ENCODE measurements at regions not wholly inside any gene's neighbourhood (a gene's known extent, or its start where the extent isn't known, plus 50 kb on each side); places are given as distances from the start of the nearest gene placed in this dataset.

DNA sequence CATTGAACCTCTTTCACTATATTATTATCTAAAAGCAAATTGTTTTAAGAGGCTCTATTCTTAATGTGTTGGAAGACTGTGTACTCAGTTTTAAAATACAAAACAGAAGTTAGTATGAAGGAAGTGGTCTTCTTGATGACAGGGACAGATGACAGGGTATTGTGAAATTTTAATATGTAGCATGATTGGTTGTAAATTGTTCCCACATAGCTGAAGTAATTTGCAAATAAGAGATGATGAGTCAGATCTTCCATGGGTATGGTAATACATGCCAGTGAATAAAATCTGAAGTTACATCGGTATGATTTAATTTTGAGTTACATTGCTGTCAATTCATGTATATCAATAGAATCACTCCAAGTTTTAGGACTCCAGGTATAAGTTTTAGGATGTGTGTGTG, 454.8 kb downstream of the AEBP2 start:
- H3K9me3 ChIP-seq, result peaks cover 0 to 3% (median 0%) of the 10 kb centered on the region in 11 donors
- H3K27ac ChIP-seq, result no peak overlapping the region
- TF ChIP-seq, protein P1, sequence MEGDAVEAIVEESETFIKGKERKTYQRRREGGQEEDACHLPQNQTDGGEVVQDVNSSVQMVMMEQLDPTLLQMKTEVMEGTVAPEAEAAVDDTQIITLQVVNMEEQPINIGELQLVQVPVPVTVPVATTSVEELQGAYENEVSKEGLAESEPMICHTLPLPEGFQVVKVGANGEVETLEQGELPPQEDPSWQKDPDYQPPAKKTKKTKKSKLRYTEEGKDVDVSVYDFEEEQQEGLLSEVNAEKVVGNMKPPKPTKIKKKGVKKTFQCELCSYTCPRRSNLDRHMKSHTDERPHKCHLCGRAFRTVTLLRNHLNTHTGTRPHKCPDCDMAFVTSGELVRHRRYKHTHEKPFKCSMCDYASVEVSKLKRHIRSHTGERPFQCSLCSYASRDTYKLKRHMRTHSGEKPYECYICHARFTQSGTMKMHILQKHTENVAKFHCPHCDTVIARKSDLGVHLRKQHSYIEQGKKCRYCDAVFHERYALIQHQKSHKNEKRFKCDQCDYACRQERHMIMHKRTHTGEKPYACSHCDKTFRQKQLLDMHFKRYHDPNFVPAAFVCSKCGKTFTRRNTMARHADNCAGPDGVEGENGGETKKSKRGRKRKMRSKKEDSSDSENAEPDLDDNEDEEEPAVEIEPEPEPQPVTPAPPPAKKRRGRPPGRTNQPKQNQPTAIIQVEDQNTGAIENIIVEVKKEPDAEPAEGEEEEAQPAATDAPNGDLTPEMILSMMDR (IDR thresholded peaks at IDR 0.05), result no peak
- WGBS, 2 donors, result 79 to 81% methylated on average over 1 of the region's 1 CpG
- no peak overlapping the region for H3K4me3 ChIP-seq
- no peaks in the 10 kb centered on the region for H3K27me3 ChIP-seq
- DNase-seq, result no peak
- ATAC-seq, result no peak
- peaks cover 0 to 27% (median 13%) of the 10 kb centered on the region in 9 donors for H3K4me1 ChIP-seq
- intact Hi-C loops (cut with DNase I), result loop anchor here in 7 of 10 donors (5.0 to 10.0 kb wide), 7 partner anchors 42 to 139 kb away; no protein-coding TSS in a partner anchor
- H3K36me3 ChIP-seq, result no peaks in the 10 kb centered on the region

DNA sequence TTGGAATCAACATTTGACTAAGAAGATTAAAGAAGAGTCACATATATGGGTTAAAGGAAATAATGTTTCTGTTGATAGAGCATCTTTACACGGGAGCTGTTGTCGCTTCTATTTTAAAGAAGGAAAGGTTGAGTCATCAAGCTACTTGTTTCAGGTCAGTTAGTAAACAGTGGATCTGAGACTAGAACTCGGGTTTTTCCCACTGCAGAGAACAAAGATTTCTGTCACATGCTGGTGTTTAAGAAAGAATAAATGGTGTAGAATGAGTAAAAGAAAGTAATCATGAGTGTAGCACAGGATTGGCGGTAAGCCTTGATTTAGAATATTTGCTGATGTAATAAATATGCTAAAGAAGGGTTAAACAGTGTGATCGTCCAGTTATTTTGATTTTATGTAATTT, 455.5 kb downstream of the AEBP2 start:
- WGBS, 2 donors, result 56 to 59% methylated on average over 5 of the region's 5 CpGs
- ATAC-seq (peak in 2 of 8 donors; percentile 34 to 49), DNase-seq (no peak)
- Histone ChIP-seq H3K27ac (peak overlapping the region in 4 of 10 donors; percentile 33 to 68 (median 36)), H3K27me3 (no peaks in the 10 kb centered on the region), H3K36me3 (no peaks in the 10 kb centered on the region), H3K4me3 (no peak overlapping the region), H3K9me3 (peaks cover 0 to 10% (median 0%) of the 10 kb centered on the region in 11 donors), H3K4me1 (peaks cover 0 to 27% (median 13%) of the 10 kb centered on the region in 9 donors)
- intact Hi-C loops (cut with DNase I), result loop anchor here in 8 of 10 donors (5.0 to 10.0 kb wide), 7 partner anchors 43 to 140 kb away; no protein-coding TSS in a partner anchor
- TF ChIP-seq, protein P1 (IDR thresholded peaks at IDR 0.05), result no peak

DNA sequence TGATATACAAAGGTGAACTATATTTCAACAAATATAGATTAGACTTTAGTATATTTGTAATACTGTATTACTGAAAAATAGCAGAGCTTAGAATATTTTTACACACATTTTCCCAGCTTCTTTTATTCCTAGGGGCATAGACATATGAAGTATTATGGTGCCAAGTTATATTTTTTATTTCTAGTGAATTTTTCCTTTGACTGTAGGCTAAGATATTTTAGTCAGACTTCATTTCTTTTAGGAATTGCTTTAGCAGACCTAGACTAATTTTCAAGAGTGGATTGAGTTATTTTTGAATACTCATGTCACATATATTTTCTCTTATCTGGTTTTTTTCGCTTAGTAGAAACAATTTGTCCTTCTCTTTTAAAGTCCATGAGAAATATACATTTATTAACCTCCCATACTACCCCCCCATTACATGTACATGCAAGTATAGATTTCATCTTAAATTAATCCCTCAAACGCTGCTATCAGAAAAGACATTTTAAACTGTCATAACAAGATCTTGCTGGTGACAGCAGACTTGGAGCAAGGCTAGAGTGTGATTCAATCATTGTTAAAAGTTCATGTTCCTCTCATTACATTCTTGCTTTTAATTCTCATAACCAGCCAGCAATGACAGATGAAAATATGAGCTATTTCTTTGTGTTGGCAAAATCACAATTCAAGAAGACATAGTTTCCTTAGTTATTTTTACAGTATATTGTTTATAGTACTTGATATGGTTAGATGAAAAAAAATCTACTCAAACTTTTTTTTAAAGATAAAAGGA, 456.1 kb downstream of the AEBP2 start:
- H3K36me3 ChIP-seq, result no peaks in the 10 kb centered on the region
- DNase-seq (no peak), ATAC-seq (no peak)
- peaks cover 0 to 16% (median 0%) of the 10 kb centered on the region in 11 donors for H3K9me3 ChIP-seq
- H3K27me3 ChIP-seq, result no peaks in the 10 kb centered on the region
- intact Hi-C loops (cut with DNase I), result loop anchor here in 5 of 10 donors (5.0 to 10.0 kb wide), 5 partner anchors 51 to 141 kb away; no protein-coding TSS in a partner anchor
- H3K4me1 ChIP-seq, result peaks cover 0 to 27% (median 13%) of the 10 kb centered on the region in 9 donors
- H3K27ac ChIP-seq, result peak overlapping the region in 7 of 10 donors; percentile 0 to 68 (median 33)
- H3K4me3 ChIP-seq, result no peak overlapping the region
- 20 to 33% methylated on average over 2 of the region's 2 CpGs for WGBS, 2 donors
- TF ChIP-seq, protein P1 (IDR thresholded peaks at IDR 0.05), result no peak

DNA sequence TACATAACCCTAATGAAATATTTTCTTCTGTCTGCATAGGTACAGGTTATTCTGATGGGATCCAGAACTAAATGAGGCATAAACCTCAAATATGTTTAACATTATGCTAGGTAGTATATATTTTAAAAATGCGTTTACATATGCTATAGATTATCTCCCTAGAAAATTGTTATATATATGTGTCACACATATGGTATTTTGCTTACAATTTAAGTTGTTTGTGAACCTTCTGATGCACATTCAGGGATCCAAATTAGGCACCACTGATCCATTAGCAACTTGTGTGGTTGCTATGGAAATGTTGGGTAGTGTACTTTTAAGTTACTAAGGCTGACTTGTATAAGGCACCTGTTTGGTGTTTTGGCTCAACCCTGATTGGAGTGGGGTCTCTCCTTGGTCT, 456.7 kb downstream of the AEBP2 start:
- intact Hi-C loops (cut with DNase I), result loop anchor here in 5 of 10 donors (5.0 to 10.0 kb wide), 5 partner anchors 51 to 141 kb away; no protein-coding TSS in a partner anchor
- H3K4me1 ChIP-seq, result peaks cover 0 to 27% (median 13%) of the 10 kb centered on the region in 9 donors
- H3K27ac ChIP-seq, result peak overlapping the region in 6 of 10 donors; percentile 11 to 79 (median 36)
- no peak overlapping the region for H3K4me3 ChIP-seq
- peak in 1 of 8 donors; percentile 49 for ATAC-seq
- H3K9me3 ChIP-seq, result peaks cover 0 to 20% (median 0%) of the 10 kb centered on the region in 11 donors
- H3K27me3 ChIP-seq, result no peaks in the 10 kb centered on the region
- H3K36me3 ChIP-seq, result no peaks in the 10 kb centered on the region
- WGBS, 2 donors, result 88 to 95% methylated on average over 1 of the region's 1 CpG
- TF ChIP-seq, protein P1 (IDR thresholded peaks at IDR 0.05), result no peak
- no peak for DNase-seq

Measured in heart right ventricle (tissue), 16 donors.